HG02588 (cell line): ENCODE measurements at regions not wholly inside any gene's neighbourhood (a gene's known extent, or its start where the extent isn't known, plus 50 kb on each side); places are given as distances from the start of the nearest gene placed in this dataset.
"Not testable (repeated sequence)": the region's sequence is repeated elsewhere in the genome, so short reads cannot be mapped to it uniquely, and the experiment has no call there.

Source experiments
- ATAC-seq: cut with Tn5 transposase; IDR thresholded peaks from one replicate; pipeline ENCODE4 v1.9.1; 2021; ENCODE audit warnings: mild to moderate bottlenecking, moderate library complexity; ENCODE audit not compliant: unreplicated experiment

- no peak for ATAC-seq
Measured at GRCh38 chr11:92045301-92045700, 179.3 kb upstream of the FAT3 start.

DNA sequence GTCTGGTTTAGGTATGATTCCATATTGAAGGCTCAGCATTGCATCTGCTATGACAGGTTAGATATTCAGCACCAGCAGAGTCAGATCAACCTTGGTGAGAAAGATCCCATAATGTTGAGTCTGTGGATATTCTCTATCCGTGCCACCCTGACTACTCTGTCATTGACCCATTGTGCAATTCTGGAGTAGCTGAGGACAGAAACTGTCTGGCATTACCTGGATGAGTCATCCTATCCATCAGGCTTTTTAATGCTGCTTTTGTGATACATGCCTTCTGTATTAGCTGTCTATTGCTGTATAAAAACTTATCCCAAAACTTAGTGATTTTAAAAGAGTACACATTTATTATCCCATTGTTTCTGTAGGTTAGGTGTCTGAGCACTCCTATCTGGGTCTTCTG lies 189.1 kb upstream of the FAT3 start:
- no peak for ATAC-seq

GRCh38 chr11:92027136-92027535 lies 197.5 kb upstream of the FAT3 start:
- not testable (repeated sequence) for ATAC-seq

GRCh38 chr11:92026664-92027063 lies 198.0 kb upstream of the FAT3 start:
- ATAC-seq: no peak

DNA sequence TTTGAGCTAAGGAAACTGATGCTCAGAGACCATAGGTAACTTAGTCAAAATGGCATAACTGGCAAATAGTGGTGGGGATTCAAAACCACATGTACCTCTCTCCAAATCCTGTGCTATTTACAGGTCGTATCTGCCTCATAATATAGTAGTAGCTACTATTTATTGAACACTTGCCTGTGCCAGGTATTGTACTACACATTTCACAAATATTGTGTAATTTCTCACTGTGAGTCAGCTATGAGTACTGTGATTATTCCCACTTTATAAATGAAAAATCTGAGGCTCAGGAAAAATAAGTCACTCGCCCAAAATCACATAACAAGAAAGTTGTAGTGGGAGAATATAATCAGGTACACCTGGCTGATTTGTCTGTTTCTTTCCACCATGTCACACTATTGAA lies 199.8 kb upstream of the FAT3 start:
- ATAC-seq: no peak

DNA sequence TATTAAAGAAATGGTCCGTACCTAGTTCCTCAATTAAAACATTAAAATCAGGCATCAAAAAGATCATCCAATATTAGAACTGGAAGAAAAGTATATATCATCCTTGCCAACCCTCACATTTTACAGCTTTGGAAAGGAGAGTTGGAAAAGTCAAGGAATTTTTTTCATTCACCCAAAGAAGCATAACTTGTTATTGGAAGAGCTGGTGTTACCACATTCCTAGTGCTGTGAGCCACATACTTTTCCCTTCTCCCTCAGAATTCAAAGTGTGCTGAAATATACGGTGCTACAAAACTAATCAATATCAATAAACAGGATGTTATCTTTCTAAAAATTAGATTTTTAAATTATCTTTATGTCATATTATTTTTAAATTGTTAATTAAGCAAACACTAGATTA lies 202.1 kb upstream of the FAT3 start:
- no peak for ATAC-seq

- no peak for ATAC-seq
Measured at GRCh38 chr11:92018332-92018731, 206.3 kb upstream of the FAT3 start.

GRCh38 chr11:92008249-92008648 lies 216.4 kb upstream of the FAT3 start:
- no peak for ATAC-seq

DNA sequence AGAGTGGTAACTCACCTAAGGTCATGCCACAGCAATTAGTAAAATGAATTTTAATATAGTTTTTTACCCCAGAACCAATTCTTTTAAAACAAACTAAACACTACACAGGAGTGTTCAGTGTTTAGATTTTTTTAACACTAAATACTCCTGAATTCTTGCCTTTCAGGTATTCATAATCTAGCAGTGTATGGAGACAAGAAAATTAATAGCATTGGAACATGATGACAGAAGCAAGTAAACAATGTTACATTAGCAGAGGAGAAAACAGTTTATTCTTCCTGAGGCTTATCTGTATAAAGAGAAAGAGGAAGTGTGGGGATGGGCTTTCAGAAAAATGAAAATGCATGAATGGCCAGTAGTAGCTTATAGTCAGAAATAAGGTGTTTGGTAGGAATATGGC lies 222.1 kb upstream of the FAT3 start:
- no peak for ATAC-seq

DNA sequence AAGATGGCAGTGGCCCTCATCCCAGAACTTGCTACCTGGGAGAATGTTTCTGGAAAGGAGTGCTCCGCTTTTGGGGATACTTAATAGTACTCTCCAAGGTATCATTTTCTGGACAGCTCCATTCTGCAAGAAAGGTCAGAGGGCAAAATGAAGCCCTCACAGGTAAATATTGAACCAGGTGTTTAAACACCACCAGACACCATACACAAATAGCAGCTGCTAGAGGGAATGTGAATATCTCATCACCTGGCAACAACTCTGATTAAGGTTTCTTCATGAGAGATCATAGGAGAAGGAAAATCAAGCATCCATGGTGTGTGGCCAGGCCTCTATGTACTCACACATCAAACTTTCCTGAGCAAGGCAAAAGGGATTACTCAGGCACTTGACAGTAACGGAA lies 226.1 kb upstream of the FAT3 start:
- ATAC-seq: no peak

DNA sequence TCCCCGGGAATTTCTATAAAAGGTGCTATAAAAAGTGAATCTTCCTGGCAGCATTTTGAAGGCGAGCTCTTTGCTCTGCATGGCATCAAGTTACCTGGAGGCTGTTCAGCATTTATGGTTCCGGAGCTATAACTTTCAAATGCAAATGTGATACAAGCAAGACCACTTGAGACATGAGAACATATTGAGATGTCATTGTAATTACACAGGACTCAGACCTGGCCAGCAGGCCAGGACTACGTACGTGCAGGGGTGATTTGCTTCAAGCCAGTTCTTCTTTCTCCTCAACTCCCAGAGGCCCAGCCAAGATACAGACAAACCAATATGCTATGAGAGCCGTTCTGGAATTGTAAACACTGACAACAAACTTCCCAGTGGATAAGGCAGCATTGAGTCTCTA lies 227.4 kb upstream of the FAT3 start:
- no peak for ATAC-seq

- ATAC-seq: no peak
Measured at GRCh38 chr11:91996526-91996925, 228.1 kb upstream of the FAT3 start.

- not testable (repeated sequence) for ATAC-seq
Measured at GRCh38 chr11:91988443-91988842, 236.2 kb upstream of the FAT3 start.

GRCh38 chr11:91986218-91986617 lies 238.4 kb upstream of the FAT3 start:
- ATAC-seq: no peak

GRCh38 chr11:91984033-91984584 lies 240.5 kb upstream of the FAT3 start:
- no peak for ATAC-seq

- ATAC-seq: no peak
Measured at GRCh38 chr11:91981995-91982394, 242.6 kb upstream of the FAT3 start.

- no peak for ATAC-seq
Measured at GRCh38 chr11:91979775-91980174, 244.8 kb upstream of the FAT3 start.

GRCh38 chr11:91978747-91979146 lies 245.9 kb upstream of the FAT3 start:
- ATAC-seq: no peak

DNA sequence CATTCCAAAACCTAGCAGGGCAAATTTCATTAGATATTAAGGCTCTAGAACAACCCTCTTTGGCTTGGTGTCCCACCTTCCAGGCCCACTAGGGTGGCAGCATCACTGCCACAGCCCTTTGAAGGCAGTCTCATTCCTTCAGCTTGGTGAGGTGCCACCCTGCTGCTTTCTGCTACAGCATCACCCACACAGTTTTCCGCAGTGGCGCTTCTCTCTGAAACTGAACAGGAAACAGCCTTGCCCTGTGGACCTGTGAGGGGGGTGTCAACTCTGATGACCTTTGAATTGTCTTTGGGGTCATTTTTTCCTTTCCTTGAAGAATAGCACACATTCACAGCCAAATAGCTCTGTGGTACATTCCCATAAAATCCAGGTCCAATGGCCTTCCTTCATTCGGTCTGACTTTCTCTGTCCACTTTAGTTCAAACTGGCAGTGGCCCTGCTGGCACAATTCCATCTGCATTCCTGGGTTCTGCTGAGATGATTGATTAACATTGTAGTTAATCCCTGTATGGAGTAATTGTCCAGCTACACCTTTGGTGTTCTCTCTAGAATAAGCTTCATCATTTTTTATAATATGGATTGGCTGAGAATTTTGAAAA lies 251.9 kb upstream of the FAT3 start:
- ATAC-seq: no peak

GRCh38 chr11:91970624-91971023 lies 254.0 kb upstream of the FAT3 start:
- ATAC-seq: no peak

DNA sequence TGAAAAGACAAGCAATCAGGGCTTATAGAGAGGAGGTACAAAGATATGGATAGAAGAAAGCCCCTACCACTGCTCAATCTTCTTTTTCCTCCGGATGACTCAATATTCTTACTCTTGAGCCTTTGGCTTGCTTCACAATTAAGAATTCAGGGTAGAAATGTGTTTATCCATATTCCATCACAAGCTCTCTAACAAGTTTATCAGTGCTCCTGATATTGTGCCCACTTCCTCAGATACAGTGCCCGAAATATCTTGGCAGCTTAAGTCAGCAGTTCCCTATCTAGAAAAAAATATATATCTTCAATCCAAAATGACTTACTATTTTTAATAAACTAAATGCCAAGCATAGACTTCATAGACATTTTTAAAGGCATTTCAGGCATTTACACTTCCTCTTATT lies 255.1 kb upstream of the FAT3 start:
- no peak for ATAC-seq

GRCh38 chr11:91967691-91968045 lies 256.9 kb upstream of the FAT3 start:
- no peak for ATAC-seq

DNA sequence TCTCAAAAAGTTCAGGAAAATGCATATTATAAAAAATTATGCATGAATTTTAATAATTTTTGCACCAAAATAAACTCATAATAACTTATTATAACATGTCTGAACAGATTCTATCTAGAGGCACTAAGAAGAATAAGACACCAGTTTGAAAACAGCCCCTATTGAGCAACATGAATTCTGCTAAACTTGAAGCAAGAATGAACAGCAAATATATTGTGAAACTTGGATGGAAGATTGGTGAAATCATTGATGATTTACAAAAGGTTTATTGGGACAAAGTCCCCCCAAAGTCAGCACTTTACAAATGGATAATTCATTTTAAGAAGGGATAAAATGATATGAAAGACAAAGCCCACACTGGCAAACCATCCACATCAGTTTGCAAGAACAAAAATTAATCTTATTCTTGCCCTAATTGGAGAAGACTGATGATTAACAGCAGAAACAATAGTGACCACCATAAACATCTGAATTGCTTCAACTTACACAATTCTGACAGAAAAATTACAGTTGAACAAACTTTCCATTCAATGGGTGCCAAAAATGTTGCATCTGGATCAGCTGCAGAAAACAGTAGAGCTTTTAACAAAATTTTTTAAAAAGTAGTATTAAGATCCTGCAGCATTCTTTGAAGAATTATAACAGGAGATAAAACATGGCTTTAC lies 257.5 kb upstream of the FAT3 start:
- no peak for ATAC-seq
